ENCODE measurements at regions not wholly inside any gene's neighbourhood (a gene's known extent, or its start where the extent isn't known, plus 50 kb on each side); places are given as distances from the start of the nearest gene placed in this dataset.

GRCh38 chr5:141747152-141748141 lies 65.4 kb upstream of the ARAP3 start:
- Histone ChIP-seq H3K27ac (ENCODE audit: low read depth in 1 of 2, low read length in 1 of 2) (no peak overlapping the region), H3K4me3 (no peak overlapping the region), H3K36me3 (ENCODE audit: control insufficient read depth in 4 of 4, insufficient read depth in 4 of 4, low read length in 4 of 4) (no peaks in the 10 kb centered on the region), H3K4me1 (ENCODE audit: control insufficient read depth in 5 of 5, insufficient read depth in 5 of 5, low read length in 5 of 5) (no peaks in the 10 kb centered on the region), H3K9ac (ENCODE audit: insufficient read depth in 1 of 2, low read length in 2 of 2) (no peak overlapping the region), H3K9me3 (ENCODE audit: control insufficient read depth in 4 of 4, insufficient read depth in 3 of 4, low read length in 3 of 4) (no peaks in the 10 kb centered on the region), H3K27me3 (ENCODE audit: control insufficient read depth in 3 of 3, insufficient read depth in 3 of 3, low read length in 2 of 3) (peaks cover 0 to 15% (median 0%) of the 10 kb centered on the region in 3 donors)
- 36 to 41% methylated on average over 11 of the region's 11 CpGs for WGBS, 2 donors
- DNase-seq, result peak; percentile 83 to 87 (median 87)
- no peak for TF ChIP-seq CTCF (IDR thresholded peaks at IDR 0.05; ENCODE audit: control extremely low read depth, extremely low read depth)
- ATAC-seq (ENCODE audit: insufficient read depth, low FRiP score), result no peak

GRCh38 chr5:141746395-141746794 lies 64.4 kb upstream of the ARAP3 start:
- Histone ChIP-seq H3K9me3 (ENCODE audit: control insufficient read depth in 4 of 4, insufficient read depth in 3 of 4, low read length in 3 of 4) (no peaks in the 10 kb centered on the region), H3K36me3 (ENCODE audit: control insufficient read depth in 4 of 4, insufficient read depth in 4 of 4, low read length in 4 of 4) (no peaks in the 10 kb centered on the region), H3K9ac (ENCODE audit: insufficient read depth in 1 of 2, low read length in 2 of 2) (no peak overlapping the region), H3K4me1 (ENCODE audit: control insufficient read depth in 5 of 5, insufficient read depth in 5 of 5, low read length in 5 of 5) (no peaks in the 10 kb centered on the region), H3K27ac (ENCODE audit: low read depth in 1 of 2, low read length in 1 of 2) (no peak overlapping the region), H3K4me3 (no peak overlapping the region), H3K27me3 (ENCODE audit: control insufficient read depth in 3 of 3, insufficient read depth in 3 of 3, low read length in 2 of 3) (peaks cover 0 to 5% (median 0%) of the 10 kb centered on the region in 3 donors)
- 96 to 97% methylated on average over 2 of the region's 2 CpGs for WGBS, 2 donors
- no peak for TF ChIP-seq CTCF (IDR thresholded peaks at IDR 0.05; ENCODE audit: control extremely low read depth, extremely low read depth)
- ATAC-seq (ENCODE audit: insufficient read depth, low FRiP score), result no peak
- no peak for DNase-seq

GRCh38 chr5:141745390-141745789 lies 63.4 kb upstream of the ARAP3 start:
- WGBS, 2 donors, result 85 to 90% methylated on average over 3 of the region's 3 CpGs

More at GRCh38 chr5:141745390-141745789, 63.4 kb upstream of the ARAP3 start:
- H3K36me3 ChIP-seq (ENCODE audit: control insufficient read depth in 4 of 4, insufficient read depth in 4 of 4, low read length in 4 of 4), result no peaks in the 10 kb centered on the region
- no peak overlapping the region for H3K4me3 ChIP-seq
- no peak for TF ChIP-seq CTCF (IDR thresholded peaks at IDR 0.05; ENCODE audit: control extremely low read depth, extremely low read depth)
- H3K9me3 ChIP-seq (ENCODE audit: control insufficient read depth in 4 of 4, insufficient read depth in 3 of 4, low read length in 3 of 4), result no peaks in the 10 kb centered on the region
- H3K4me1 ChIP-seq (ENCODE audit: control insufficient read depth in 5 of 5, insufficient read depth in 5 of 5, low read length in 5 of 5), result no peaks in the 10 kb centered on the region
- no peak for DNase-seq
- H3K9ac ChIP-seq (ENCODE audit: insufficient read depth in 1 of 2, low read length in 2 of 2), result no peak overlapping the region
- no peak for ATAC-seq (ENCODE audit: insufficient read depth, low FRiP score)
- H3K27ac ChIP-seq (ENCODE audit: low read depth in 1 of 2, low read length in 1 of 2), result no peak overlapping the region
- no peaks in the 10 kb centered on the region for H3K27me3 ChIP-seq (ENCODE audit: control insufficient read depth in 3 of 3, insufficient read depth in 3 of 3, low read length in 2 of 3)
